ENCODE measurements at regions not wholly inside any gene's neighbourhood (a gene's known extent, or its start where the extent isn't known, plus 50 kb on each side); places are given as distances from the start of the nearest gene placed in this dataset.

DNA sequence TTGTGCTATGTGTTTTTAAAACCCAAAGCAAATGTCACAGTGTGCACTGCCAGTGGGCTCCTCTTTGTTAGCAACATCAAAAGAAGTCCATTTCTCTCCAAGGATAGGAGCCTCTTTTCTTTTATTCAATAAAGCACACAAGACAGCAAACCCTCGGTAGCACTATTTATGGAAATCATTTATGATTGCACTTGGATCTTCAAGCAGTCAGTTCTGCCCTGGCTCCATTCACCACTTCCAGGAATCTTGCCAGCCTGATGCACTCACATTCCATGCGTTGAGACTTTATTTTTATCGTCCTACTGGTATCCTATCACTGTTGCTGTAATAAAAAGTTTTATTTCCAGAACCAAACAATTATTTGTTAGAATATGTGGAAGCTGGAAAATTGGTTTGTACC is 412.1 kb downstream of the TBL1XR1 start:
- no peak for DNase-seq (ENCODE audit: extremely low spot score)
- Histone ChIP-seq H3K36me3 (ENCODE audit: insufficient read depth) (no peaks in the 10 kb centered on the region), H3K4me3 (ENCODE audit: low read depth, low read length) (no peak overlapping the region), H3K27ac (ENCODE audit: low read depth) (no peak overlapping the region), H3K4me1 (ENCODE audit: insufficient read depth) (no peaks in the 10 kb centered on the region)
- 24% methylated on average over 3 of the region's 3 CpGs for WGBS

DNA sequence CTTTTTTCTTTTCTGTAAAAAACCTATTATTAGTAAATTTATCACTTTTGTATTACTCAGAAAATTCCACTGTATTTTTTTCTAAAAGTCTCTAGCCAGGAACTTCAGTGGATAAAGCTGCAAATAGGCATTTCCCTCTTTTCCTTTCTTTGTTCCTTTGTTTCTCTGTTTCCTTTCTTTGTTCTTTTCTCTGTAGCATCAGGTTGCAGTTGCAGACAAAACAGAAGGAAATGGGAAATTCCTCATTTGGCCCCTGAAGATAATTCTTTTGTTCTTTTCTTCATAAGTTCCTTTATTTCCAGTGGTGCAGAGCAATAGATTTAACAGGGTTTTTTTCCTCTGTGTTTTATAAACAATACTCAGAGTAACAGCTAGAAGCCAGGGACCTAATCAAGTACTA is 416.5 kb downstream of the TBL1XR1 start:
- H3K4me1 ChIP-seq (ENCODE audit: insufficient read depth), result no peaks in the 10 kb centered on the region
- DNase-seq (ENCODE audit: extremely low spot score), result no peak
- no peaks in the 10 kb centered on the region for H3K36me3 ChIP-seq (ENCODE audit: insufficient read depth)
- no peak overlapping the region for H3K27ac ChIP-seq (ENCODE audit: low read depth)
- no peak overlapping the region for H3K4me3 ChIP-seq (ENCODE audit: low read depth, low read length)

DNA sequence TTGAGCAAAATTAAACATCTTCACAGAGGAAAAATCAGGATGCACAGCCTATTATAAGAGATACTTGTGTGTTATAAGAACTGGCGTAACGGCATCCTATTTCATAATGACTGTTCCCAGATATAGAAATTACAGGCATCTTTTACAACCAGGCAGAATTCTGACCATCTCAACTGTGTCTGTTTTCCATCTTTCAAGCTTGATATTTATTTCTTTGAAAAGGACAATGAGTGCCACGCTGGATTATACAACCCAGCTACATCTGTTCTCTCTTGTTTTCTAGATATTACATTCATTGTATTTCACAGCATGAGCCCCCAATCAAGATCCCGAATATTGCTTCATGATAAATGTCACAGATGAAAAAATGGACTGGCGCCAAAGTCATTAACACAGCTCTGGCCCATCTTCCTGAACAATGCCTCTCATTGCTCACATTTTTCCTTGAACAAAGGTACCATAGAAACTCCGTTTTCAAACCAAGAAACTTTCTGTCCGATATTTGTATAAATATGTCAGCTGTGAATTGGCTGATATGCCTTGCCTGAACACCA is 420.6 kb downstream of the TBL1XR1 start:
- no peaks in the 10 kb centered on the region for H3K4me1 ChIP-seq (ENCODE audit: insufficient read depth)
- no peak overlapping the region for H3K4me3 ChIP-seq (ENCODE audit: low read depth, low read length)
- H3K36me3 ChIP-seq (ENCODE audit: insufficient read depth), result no peaks in the 10 kb centered on the region
- DNase-seq (ENCODE audit: extremely low spot score), result no peak
- no peak overlapping the region for H3K27ac ChIP-seq (ENCODE audit: low read depth)
- WGBS, result 62% methylated on average over 7 of the region's 7 CpGs

DNA sequence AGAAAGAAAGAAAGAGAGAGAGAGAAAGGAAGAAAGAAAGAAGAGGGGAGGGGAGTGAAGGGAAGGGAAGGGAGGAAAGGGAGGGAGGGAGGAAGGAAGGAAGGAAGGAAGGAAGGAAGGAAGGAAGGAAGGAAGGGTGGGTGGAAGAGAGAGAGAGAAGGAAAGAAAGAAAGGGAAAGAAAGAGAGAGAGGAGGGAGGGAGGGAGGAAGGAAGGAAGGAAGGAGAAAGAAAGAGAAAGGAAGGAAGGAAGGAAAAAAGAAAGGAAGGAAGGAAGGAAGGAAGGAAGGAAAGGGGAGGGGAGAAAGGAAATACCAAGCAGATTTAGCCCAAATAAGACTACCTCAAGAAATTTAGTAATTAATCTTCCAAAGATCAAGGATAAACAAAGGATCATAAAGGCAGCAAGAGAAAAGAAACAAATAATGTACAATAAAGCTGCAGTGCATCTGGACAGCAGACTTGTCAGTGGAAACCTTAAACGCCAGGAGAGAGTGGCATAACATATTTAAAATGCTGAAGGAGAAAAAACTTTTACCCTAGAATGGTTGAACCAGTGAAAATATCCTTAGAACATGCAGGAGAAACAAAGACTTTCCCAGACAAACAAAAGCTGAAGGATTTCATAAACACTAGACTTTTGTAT is 427.6 kb downstream of the TBL1XR1 start:
- no peaks in the 10 kb centered on the region for H3K36me3 ChIP-seq (ENCODE audit: insufficient read depth)
- H3K27ac ChIP-seq (ENCODE audit: low read depth), result no peak overlapping the region
- no peaks in the 10 kb centered on the region for H3K4me1 ChIP-seq (ENCODE audit: insufficient read depth)
- 68% methylated on average over 1 of the region's 1 CpG for WGBS
- no peak for DNase-seq (ENCODE audit: extremely low spot score)
- no peak overlapping the region for H3K4me3 ChIP-seq (ENCODE audit: low read depth, low read length)

DNA sequence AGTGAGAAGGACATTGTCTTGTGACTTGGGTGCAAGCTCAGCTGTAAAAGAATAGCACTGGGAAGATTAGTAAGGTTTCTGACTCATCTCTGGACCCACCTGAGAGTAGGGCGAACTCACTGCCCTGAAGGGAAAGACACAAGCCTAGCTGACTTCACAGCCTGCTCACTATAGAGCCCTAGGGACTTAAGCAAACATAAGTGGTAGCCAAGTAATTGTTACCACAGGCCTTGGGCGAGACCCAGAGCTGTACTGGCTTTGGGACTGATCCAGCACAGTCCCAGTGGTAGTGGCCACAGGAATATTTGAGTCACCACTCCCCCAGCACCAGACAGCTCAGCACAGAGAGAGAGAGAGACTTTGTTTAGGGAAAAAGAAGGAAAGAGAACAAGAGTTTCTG is 429.9 kb downstream of the TBL1XR1 start:
- no peak for DNase-seq (ENCODE audit: extremely low spot score)
- Histone ChIP-seq H3K4me3 (ENCODE audit: low read depth, low read length) (no peak overlapping the region), H3K4me1 (ENCODE audit: insufficient read depth) (no peaks in the 10 kb centered on the region), H3K27ac (ENCODE audit: low read depth) (no peak overlapping the region), H3K36me3 (ENCODE audit: insufficient read depth) (no peaks in the 10 kb centered on the region)
- 72% methylated on average over 2 of the region's 2 CpGs for WGBS

DNA sequence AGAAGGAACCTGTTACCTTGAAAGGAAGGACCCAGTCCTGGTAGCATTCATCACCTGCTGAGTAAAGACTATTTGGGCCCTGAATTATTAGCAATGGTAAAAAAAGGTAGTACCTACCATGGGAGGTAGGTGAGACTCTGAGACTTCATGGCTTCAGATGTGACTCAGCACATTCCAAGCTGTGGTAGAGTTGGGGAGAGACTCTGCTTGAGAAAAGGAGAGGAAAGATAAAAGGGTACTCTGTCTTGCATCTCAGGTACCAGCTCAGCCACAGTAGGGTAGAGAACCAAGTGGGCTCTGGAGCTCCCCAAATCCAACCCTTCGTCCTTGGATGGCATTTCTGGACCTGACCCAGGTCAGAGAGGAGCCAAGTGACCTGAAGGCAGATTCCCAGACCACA is 430.4 kb downstream of the TBL1XR1 start:
- WGBS, result 77% methylated on average over 1 of the region's 1 CpG
- H3K27ac ChIP-seq (ENCODE audit: low read depth), result no peak overlapping the region
- no peaks in the 10 kb centered on the region for H3K4me1 ChIP-seq (ENCODE audit: insufficient read depth)
- no peaks in the 10 kb centered on the region for H3K36me3 ChIP-seq (ENCODE audit: insufficient read depth)
- DNase-seq (ENCODE audit: extremely low spot score), result no peak
- H3K4me3 ChIP-seq (ENCODE audit: low read depth, low read length), result no peak overlapping the region

DNA sequence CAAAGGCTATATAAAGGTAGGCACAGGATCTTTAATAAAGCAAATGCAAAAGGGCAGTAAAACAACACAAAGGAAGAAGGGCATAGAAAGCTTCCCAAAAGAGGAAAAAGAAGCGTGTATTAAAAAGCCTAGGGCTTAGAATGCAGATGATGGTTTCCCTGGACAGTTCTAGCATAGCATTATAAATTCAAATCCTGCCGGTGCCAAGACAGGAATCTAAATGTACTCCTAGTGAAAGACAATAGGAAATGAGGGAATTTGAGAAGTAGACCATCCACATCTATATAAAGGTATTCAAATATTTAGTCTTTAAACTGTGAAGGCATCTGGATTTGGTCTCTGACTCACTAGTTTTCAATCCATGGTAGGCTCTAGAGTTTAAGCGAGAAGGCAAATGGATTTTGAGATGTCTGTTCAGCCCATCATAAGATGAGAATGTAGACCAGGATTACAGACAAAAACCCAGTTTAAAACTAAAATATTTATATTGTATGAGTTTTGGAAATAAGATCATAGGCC is 431.8 kb downstream of the TBL1XR1 start:
- Histone ChIP-seq H3K4me3 (ENCODE audit: low read depth, low read length) (no peak overlapping the region), H3K4me1 (ENCODE audit: insufficient read depth) (no peaks in the 10 kb centered on the region), H3K36me3 (ENCODE audit: insufficient read depth) (no peaks in the 10 kb centered on the region), H3K27ac (ENCODE audit: low read depth) (no peak overlapping the region)
- 89% methylated on average over 3 of the region's 3 CpGs for WGBS
- DNase-seq (ENCODE audit: extremely low spot score), result no peak

DNA sequence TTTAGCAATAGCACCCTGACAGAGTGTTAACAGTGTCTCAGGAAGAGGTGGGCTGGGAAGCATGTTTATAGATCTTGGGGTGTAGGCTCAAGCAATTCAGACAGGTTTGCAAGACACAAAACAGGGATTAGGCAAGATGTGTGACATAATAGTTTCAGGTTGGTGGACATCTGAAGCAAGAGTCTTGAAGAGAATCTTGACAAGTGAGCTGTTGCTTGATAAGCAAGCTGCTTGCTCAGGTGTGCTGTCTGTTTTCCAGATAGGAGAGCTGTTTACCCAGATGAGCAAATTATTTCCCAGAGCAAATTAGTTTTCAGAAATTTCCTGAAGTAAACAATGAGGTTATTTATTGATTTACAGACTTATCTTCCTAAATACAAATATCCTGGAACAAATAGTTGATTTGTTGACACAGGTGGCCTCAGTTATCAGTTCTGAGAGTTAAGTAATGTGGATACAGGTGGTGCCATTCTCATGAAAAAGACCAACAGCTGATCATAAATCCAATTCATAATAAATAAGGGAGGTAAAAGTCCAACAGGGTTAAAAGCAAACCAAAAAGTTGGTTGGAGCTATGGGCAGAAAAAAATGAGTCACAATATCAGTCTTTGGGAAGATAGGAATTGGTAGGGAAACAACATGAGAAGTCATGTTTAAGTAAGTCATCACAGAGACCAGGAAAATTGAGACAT is 437.3 kb downstream of the TBL1XR1 start:
- no peak overlapping the region for H3K4me3 ChIP-seq (ENCODE audit: low read depth, low read length)
- DNase-seq (ENCODE audit: extremely low spot score), result no peak
- H3K27ac ChIP-seq (ENCODE audit: low read depth), result no peak overlapping the region
- H3K36me3 ChIP-seq (ENCODE audit: insufficient read depth), result no peaks in the 10 kb centered on the region
- no peaks in the 10 kb centered on the region for H3K4me1 ChIP-seq (ENCODE audit: insufficient read depth)

DNA sequence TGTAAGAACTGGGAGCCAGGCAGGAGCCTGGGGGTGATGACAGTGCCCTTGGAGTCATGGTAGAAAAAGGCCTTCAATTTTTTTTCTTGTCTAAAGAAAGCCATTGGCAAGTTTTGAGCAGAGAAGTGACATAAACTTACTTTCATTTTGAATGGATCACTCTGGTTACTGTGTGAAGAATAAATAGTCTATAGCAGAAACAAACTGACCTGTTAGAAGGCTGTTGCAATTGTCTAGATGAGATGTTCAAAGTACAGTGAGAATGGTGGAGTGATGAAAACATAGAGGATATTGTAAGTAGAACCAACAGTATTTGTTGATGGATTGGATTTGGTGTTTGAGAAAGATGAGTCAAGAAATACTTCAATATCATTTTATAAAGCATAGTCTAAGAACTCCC is 439.9 kb downstream of the TBL1XR1 start:
- no peak overlapping the region for H3K4me3 ChIP-seq (ENCODE audit: low read depth, low read length)
- peaks cover 2% of the 10 kb centered on the region for H3K36me3 ChIP-seq (ENCODE audit: insufficient read depth)
- DNase-seq (ENCODE audit: extremely low spot score), result no peak

DNA sequence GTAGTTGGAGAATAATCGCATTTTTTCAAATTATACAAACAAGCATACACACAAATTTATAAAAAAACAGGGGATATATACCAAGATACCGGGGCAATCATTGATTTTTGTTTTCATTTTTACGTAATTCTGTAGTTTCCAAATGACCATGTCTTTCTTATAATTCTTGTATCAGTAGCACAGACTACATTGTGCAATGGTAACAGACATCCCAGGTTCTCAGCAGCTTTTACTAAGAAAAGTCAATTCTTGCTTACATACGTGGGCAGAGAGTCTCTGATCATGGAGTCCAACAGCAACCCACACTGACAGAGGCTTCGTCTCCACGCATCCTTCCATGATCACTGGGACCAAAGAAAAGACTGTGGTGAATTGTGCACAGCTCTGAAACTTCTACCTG is 441.3 kb downstream of the TBL1XR1 start:
- DNase-seq (ENCODE audit: extremely low spot score), result no peak
- H3K36me3 ChIP-seq (ENCODE audit: insufficient read depth), result peaks cover 2% of the 10 kb centered on the region
- WGBS, result 96% methylated on average over 6 of the region's 6 CpGs
- H3K27ac ChIP-seq (ENCODE audit: low read depth), result no peak overlapping the region
- no peak overlapping the region for H3K4me3 ChIP-seq (ENCODE audit: low read depth, low read length)
- no peaks in the 10 kb centered on the region for H3K4me1 ChIP-seq (ENCODE audit: insufficient read depth)

More for the DNA sequence above, 439.9 kb downstream of the TBL1XR1 start:
- Histone ChIP-seq H3K4me1 (ENCODE audit: insufficient read depth) (no peaks in the 10 kb centered on the region), H3K27ac (ENCODE audit: low read depth) (no peak overlapping the region)

DNA sequence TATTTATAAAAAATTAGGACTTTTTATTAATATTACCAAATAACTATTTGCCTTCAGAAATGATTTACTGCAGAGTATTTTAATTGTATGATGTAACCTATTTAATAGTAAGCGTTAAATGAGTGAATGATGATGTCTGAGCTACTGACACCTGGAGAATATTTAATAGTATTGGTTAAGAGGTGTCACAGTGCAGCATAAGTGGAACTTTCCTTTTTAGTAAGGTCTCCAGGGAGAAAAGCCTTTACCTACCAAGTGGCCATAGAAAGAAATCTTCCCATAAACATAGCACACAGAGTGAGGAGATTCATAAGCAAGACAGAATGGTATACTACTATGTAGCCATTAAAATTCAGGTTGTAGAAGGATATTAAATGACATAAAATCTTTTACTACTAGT is 441.7 kb downstream of the TBL1XR1 start:
- no peak for DNase-seq (ENCODE audit: extremely low spot score)
- 95% methylated on average over 1 of the region's 1 CpG for WGBS
- Histone ChIP-seq H3K4me3 (ENCODE audit: low read depth, low read length) (no peak overlapping the region), H3K4me1 (ENCODE audit: insufficient read depth) (no peaks in the 10 kb centered on the region), H3K36me3 (ENCODE audit: insufficient read depth) (peaks cover 2% of the 10 kb centered on the region), H3K27ac (ENCODE audit: low read depth) (no peak overlapping the region)

DNA sequence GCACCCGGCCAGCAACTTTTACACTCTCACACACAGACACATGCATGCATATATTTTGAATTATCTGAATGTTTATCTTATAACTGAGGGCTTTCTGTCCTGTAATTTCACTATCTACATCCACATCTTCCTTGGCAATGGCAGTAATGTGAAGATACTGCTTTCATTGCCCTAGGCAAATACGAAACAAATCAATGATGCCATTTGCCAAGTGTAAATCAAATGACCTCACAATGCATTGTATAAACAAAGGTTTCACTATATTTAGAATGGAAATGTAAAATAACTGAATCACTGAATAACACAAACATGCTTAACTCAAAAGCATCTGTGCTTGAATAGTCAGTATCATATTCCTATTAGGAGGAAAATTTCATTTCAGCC is 455.6 kb downstream of the TBL1XR1 start:
- 48% methylated on average over 2 of the region's 2 CpGs for WGBS
- Histone ChIP-seq H3K36me3 (ENCODE audit: insufficient read depth) (no peaks in the 10 kb centered on the region), H3K4me1 (ENCODE audit: insufficient read depth) (no peaks in the 10 kb centered on the region), H3K4me3 (ENCODE audit: low read depth, low read length) (no peak overlapping the region), H3K27ac (ENCODE audit: low read depth) (no peak overlapping the region)
- no peak for DNase-seq (ENCODE audit: extremely low spot score)

DNA sequence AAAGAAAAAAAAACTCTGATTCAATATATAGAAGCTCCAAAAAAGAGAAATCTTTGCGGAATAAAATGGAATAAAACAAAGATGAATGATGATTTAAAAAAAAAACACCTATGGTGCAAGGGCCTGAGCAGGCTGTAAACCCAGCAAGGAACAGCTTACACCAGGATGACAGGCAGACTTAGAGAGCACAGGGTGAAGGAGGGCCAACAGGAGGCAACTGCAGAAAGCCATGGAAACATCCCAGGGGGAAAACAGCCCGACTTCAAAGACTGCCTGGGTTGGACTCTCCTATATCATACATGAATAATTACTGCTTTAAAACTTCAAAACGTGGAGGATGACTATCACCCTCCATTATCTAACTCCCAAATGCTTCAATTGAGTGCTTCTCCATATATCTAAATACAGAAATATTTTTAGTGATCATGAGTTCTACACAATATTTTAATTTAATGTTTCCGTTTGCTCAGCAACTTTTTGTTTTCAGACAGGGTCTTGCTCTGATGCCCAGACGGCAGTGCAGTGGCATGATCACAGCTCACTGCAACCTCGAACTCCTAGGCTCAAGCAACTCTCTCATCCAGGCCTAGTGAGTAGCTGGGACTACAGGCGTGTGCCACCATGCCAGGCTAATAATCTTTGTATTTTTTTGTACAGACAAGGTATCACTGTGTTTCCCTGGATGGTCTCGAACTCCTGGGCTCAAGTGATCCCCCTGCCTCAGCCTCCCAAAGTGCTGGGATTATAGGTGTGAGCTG is 456.2 kb downstream of the TBL1XR1 start:
- no peak overlapping the region for H3K27ac ChIP-seq (ENCODE audit: low read depth)
- DNase-seq (ENCODE audit: extremely low spot score), result no peak
- no peak overlapping the region for H3K4me3 ChIP-seq (ENCODE audit: low read depth, low read length)
- no peaks in the 10 kb centered on the region for H3K4me1 ChIP-seq (ENCODE audit: insufficient read depth)
- H3K36me3 ChIP-seq (ENCODE audit: insufficient read depth), result no peaks in the 10 kb centered on the region
- WGBS, result 79% methylated on average over 8 of the region's 8 CpGs

DNA sequence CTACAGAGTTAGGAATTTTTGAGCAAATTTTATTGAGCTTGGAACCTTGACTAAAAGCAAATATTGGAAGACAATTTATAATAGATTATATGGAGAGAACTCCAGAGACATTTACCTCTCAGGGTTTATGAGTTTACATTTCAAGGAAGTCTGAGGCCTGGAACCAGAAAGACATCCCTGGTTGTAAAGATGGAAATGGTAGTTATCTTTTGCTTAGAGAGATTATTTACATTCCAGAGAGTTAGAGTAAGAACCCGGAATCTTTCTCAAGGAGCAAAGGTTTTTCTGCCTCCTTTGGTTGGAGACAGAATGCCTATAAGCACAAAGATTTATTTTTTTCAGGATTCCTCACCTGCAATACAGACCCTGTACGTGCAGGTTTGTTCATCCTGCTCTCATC is 458.1 kb downstream of the TBL1XR1 start:
- WGBS, result 25% methylated on average over 2 of the region's 2 CpGs
- no peak overlapping the region for H3K27ac ChIP-seq (ENCODE audit: low read depth)
- no peak for DNase-seq (ENCODE audit: extremely low spot score)
- H3K4me1 ChIP-seq (ENCODE audit: insufficient read depth), result no peaks in the 10 kb centered on the region
- no peaks in the 10 kb centered on the region for H3K36me3 ChIP-seq (ENCODE audit: insufficient read depth)
- no peak overlapping the region for H3K4me3 ChIP-seq (ENCODE audit: low read depth, low read length)
